ENCODE measurements at regions not wholly inside any gene's neighbourhood (a gene's known extent, or its start where the extent isn't known, plus 50 kb on each side); places are given as distances from the start of the nearest gene placed in this dataset.
A peak's percentile ranks its signal among the peaks of the same experiment; 100 is the strongest.

DNA sequence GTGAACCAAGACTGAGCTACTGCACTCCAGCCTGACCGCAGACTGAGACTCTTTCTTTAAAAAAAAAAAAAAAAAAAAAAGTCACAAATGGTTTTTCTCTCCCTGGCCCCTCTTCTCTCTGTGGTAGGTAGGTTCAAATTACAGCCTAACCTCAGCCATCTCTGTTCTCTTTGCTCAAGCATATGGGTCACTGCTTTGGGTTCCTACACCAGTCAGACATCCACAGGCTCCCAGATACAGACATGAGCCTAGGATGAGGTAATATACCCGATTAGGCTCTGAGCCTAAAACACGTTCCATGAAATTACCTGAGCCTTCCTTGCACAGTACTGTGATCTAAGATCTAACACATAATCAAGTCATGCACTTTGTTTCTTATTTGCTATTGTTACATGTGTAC lies 90.5 kb upstream of the JAK1 start:
- TF ChIP-seq, protein P1, sequence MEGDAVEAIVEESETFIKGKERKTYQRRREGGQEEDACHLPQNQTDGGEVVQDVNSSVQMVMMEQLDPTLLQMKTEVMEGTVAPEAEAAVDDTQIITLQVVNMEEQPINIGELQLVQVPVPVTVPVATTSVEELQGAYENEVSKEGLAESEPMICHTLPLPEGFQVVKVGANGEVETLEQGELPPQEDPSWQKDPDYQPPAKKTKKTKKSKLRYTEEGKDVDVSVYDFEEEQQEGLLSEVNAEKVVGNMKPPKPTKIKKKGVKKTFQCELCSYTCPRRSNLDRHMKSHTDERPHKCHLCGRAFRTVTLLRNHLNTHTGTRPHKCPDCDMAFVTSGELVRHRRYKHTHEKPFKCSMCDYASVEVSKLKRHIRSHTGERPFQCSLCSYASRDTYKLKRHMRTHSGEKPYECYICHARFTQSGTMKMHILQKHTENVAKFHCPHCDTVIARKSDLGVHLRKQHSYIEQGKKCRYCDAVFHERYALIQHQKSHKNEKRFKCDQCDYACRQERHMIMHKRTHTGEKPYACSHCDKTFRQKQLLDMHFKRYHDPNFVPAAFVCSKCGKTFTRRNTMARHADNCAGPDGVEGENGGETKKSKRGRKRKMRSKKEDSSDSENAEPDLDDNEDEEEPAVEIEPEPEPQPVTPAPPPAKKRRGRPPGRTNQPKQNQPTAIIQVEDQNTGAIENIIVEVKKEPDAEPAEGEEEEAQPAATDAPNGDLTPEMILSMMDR (IDR thresholded peaks at IDR 0.05; ENCODE audit: borderline replicate concordance, control extremely low read depth, extremely low read depth, insufficient read depth, missing control alignments), result no peak
- DNase-seq (ENCODE audit: low spot score), result no peak
- in situ Hi-C loops (cut with MboI; ENCODE audit: low sequenced_read_pairs, unreplicated experiment), result loop anchor here (25.0 kb wide), 1 partner anchor 630 kb away; no protein-coding TSS in a partner anchor

DNA sequence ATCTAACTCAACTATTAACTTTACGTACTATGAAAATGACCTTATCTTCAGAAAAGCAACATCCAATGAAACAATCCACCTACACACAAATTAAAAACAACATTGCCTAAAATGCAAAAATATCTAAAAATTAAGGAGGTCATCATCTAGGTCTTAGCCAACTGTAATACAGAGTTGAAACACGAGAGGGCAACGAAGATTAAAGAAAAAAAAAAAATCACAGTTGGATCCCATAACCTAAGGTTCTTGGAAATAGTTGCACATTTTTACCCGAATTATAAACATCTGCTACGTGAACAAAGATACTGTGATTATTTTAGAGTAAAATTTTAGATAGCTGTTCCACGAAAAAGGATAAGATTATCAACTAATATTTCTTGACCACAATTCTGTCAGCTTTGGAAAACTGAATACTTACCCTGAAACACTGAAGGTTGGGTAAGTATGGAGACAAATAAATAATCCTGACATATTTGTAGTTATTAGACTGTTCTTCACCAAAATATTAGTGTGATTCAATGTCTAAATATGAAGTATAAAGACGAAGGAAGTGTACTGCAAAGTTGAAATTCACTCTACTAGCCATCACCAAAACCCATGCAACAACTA lies 88.0 kb upstream of the AK4 start:
- DNase-seq (ENCODE audit: low spot score), result no peak
- in situ Hi-C loops (cut with MboI; ENCODE audit: low sequenced_read_pairs, unreplicated experiment), result loop anchor here (25.0 kb wide), 1 partner anchor 627 kb away; no protein-coding TSS in a partner anchor
- TF ChIP-seq, protein P1 (IDR thresholded peaks at IDR 0.05; ENCODE audit: borderline replicate concordance, control extremely low read depth, extremely low read depth, insufficient read depth, missing control alignments), result peak; percentile 17

DNA sequence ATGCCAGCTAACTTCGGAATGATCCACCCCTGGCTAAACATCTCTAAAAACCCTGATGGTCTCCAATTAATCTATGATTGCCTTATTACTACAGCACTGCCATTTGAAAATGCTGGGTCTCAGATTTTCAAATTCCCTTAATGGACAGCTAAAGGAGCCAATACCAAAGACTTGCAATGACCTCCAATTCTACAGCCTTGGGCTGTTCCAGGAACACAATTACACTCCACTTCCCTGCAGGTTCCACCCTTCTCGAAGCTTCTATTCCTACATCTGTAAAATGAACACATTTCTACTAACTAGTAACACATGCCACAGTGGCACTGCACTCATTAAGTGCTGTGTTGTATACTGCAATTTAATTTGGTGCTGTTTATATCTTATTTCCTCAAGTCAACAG lies 85.7 kb upstream of the AK4 start:
- TF ChIP-seq, protein P1 (IDR thresholded peaks at IDR 0.05; ENCODE audit: borderline replicate concordance, control extremely low read depth, extremely low read depth, insufficient read depth, missing control alignments), result no peak
- DNase-seq (ENCODE audit: low spot score), result no peak
- in situ Hi-C loops (cut with MboI; ENCODE audit: low sequenced_read_pairs, unreplicated experiment), result loop anchor here (25.0 kb wide), 1 partner anchor 625 kb away; no protein-coding TSS in a partner anchor

DNA sequence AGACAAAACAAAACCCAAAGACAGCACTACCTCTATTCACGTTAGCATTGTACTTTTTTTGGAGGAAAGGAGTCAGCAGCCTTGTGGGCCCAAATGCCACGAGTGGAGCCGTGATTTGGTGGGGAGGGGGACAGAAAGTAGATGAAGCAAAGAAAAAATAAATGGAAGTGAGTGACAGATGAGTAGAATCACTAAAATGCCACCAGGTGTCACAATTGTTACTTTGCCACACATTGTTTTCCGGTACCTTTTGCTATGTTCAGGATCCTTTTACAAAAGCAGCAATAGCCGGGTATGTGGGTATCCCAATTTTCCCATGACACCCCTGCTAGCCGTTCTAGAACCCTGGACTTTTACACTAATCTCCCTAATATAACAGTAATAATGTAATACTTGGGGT lies 85.0 kb upstream of the AK4 start:
- TF ChIP-seq, protein P1 (IDR thresholded peaks at IDR 0.05; ENCODE audit: borderline replicate concordance, control extremely low read depth, extremely low read depth, insufficient read depth, missing control alignments), result no peak
- DNase-seq (ENCODE audit: low spot score), result no peak
- in situ Hi-C loops (cut with MboI; ENCODE audit: low sequenced_read_pairs, unreplicated experiment), result loop anchor here (25.0 kb wide), 1 partner anchor 624 kb away; no protein-coding TSS in a partner anchor

DNA sequence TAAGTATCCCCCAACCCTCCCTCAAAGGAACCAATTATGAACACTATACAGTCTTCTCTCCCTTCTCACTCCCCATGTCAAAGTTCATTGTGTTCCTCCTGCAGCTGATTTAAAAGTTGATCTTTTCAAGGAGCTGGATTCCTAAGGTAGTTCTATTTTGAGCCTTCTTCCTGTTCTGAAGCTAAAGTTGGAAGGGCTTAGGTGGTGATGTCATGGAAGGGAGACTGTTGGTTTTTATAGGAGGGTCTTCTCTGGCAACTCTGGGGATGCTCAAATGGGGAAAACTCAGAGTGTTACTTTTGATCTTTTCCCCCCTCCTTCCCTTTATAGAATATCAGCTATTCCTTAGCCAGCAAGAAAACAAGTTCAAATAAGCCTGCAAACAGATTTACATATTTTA lies 83.0 kb upstream of the AK4 start:
- no peak for DNase-seq (ENCODE audit: low spot score)
- TF ChIP-seq, protein P1 (IDR thresholded peaks at IDR 0.05; ENCODE audit: borderline replicate concordance, control extremely low read depth, extremely low read depth, insufficient read depth, missing control alignments), result no peak
- in situ Hi-C loops (cut with MboI; ENCODE audit: low sequenced_read_pairs, unreplicated experiment), result loop anchor here (25.0 kb wide), 1 partner anchor 622 kb away; no protein-coding TSS in a partner anchor

DNA sequence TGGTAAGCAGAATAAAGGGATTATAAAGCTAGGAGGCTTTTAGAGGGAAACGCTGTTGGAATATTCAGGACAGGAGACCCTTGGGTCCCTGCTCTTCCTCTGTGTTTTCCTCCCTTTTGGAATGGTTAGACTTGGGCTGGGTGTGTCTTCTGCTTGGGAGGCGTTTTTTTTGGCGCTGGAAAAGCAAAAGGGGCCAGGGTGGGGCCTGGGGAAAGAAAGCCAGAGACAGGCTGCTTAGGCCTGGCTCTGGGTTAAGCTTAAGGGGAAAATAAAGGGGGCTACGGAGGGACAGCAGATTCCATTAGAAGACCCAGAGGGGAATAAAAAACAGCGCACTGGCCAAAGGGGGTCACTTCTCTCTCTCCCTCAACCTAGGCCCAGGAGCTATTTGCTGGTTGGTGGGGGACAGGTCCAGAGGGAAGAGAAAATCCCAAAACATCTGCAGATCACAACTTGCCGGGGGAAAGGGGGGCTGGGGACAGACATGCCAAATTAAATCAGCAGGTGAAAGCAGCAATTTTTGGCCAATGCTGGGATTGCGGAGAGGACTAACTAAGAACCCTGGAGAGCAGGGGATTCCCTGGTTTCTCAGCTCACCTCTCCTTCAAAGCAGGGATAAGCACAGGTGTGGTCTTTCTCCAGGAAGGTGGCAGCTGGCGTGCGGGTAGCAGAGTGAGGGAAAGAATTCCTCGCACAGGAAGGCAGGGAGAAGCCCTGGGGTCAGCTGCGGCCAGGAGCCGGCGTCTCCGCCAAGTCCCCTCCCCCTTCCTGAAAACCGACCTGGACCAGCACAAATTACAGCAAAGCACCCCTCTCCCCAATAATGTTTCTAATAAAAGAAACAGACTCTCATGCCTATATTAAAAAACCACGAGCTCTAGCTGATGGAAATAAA lies 82.2 kb upstream of the AK4 start:
- TF ChIP-seq, protein P1 (IDR thresholded peaks at IDR 0.05; ENCODE audit: borderline replicate concordance, control extremely low read depth, extremely low read depth, insufficient read depth, missing control alignments), result no peak
- no peak for DNase-seq (ENCODE audit: low spot score)
- in situ Hi-C loops (cut with MboI; ENCODE audit: low sequenced_read_pairs, unreplicated experiment), result loop anchor here (25.0 kb wide), 1 partner anchor 622 kb away; no protein-coding TSS in a partner anchor

All from GM13976 (cell line).